ENCODE measurements at regions not wholly inside any gene's neighbourhood (a gene's known extent, or its start where the extent isn't known, plus 50 kb on each side); places are given as distances from the start of the nearest gene placed in this dataset.

DNA sequence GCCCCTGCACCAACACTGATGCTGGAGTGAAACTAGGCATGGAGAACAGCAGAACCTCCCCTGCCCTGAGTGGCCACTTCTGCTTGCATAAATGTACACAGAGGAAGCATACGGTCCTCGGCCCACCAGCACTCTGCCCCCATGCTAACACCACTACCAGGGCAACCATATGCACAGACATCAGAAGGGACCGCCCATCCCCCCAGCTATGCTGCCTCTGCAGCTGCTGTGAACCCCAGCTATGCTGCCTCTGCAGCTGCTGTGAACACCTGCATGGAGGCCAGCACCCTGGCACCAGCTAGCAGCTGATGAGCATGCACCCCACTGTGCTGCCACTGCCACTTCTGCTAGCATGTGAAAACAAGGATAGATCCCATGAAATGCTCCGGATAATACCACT, 250.3 kb downstream of the TUSC1 start:
- Mint-ChIP-seq H3K27ac (no peak overlapping the region), H3K36me3 (ENCODE audit: low read depth) (no peaks in the 10 kb centered on the region), H3K4me3 (no peak overlapping the region), H3K27me3 (no peaks in the 10 kb centered on the region), H3K4me1 (no peaks in the 10 kb centered on the region), H3K9me3 (peaks cover 23% of the 10 kb centered on the region)
- no peak for DNase-seq
- CTCF ChIA-PET, result no interaction called here
- POLR2A ChIA-PET, result no interaction called here

DNA sequence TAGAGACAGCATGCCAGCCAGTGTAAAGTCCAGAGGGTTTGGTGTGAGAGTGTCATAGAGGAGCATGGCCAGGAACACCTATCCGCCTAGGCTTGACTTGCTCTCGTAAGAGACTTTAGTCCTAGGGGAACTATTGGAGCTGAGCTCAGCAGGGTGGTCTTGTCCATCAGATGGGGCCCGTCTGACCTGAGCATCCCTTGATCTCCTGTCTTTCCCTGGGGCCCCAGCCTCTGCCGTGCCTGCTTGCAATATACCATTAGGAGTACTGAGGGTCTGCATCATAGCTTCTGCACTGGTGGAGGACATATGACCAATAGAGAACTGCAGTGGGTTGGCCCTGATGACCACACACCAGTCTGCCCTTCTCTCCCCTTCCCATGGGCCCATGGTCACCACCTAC, 251.0 kb downstream of the TUSC1 start:
- Mint-ChIP-seq H3K27ac (no peak overlapping the region), H3K9me3 (peaks cover 23% of the 10 kb centered on the region), H3K27me3 (no peaks in the 10 kb centered on the region), H3K4me3 (no peak overlapping the region), H3K4me1 (no peaks in the 10 kb centered on the region), H3K36me3 (ENCODE audit: low read depth) (no peaks in the 10 kb centered on the region)
- ChIA-PET POLR2A (no interaction called here), CTCF (interaction anchor here (0.6 kb wide), 1 partner anchor 749 kb away, joined by 6 read pairs; no protein-coding TSS in a partner anchor)
- no peak for DNase-seq

DNA sequence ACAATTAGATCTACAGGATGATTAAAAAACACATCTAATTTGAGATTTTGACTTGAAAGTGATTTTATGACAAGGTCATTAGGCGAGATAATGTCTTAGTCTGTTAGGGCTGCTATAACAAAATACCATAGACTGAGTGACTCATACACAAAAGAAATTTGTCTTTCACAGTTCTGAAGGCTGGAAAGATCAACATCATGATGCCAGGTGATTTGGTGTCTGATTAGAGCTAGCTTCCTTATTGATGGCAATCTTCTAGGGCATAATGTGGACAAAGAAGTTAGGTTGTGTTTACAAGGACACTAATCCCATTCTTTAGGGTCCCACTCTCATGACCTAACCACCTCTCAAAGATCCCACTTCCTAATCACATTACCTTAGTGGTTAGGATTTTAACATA, 256.7 kb downstream of the TUSC1 start:
- H3K4me3 Mint-ChIP-seq, result no peak overlapping the region
- H3K36me3 Mint-ChIP-seq (ENCODE audit: low read depth), result no peaks in the 10 kb centered on the region
- peaks cover 24% of the 10 kb centered on the region for H3K9me3 Mint-ChIP-seq
- POLR2A ChIA-PET, result no interaction called here
- CTCF ChIA-PET, result no interaction called here
- DNase-seq, result no peak
- H3K27ac Mint-ChIP-seq, result no peak overlapping the region
- H3K27me3 Mint-ChIP-seq, result no peaks in the 10 kb centered on the region
- no peaks in the 10 kb centered on the region for H3K4me1 Mint-ChIP-seq

DNA sequence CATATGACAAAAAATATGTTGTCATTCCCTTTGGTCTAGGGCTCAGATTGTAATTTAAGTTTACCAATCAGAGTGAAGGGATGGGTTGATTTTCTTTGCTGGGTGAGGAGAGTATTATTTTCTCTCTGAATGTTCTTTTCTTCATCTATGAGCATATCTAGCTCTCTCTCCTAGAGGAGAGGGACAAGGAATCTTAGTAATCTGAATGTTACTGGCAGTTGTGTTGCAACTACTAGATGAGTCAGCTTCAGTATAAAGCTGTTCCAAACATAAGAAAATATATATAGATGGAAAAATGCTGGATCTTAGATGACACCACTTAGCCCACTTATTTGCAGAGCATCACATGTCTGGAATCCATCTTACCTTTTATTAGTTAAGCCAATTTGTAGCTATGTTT, 259.3 kb downstream of the TUSC1 start:
- H3K4me1 Mint-ChIP-seq, result no peaks in the 10 kb centered on the region
- ChIA-PET CTCF (no interaction called here), POLR2A (no interaction called here)
- no peak for DNase-seq
- H3K27ac Mint-ChIP-seq, result no peak overlapping the region
- H3K36me3 Mint-ChIP-seq (ENCODE audit: low read depth), result no peaks in the 10 kb centered on the region
- H3K4me3 Mint-ChIP-seq, result no peak overlapping the region
- H3K9me3 Mint-ChIP-seq, result peaks cover 15% of the 10 kb centered on the region
- H3K27me3 Mint-ChIP-seq, result no peaks in the 10 kb centered on the region

DNA sequence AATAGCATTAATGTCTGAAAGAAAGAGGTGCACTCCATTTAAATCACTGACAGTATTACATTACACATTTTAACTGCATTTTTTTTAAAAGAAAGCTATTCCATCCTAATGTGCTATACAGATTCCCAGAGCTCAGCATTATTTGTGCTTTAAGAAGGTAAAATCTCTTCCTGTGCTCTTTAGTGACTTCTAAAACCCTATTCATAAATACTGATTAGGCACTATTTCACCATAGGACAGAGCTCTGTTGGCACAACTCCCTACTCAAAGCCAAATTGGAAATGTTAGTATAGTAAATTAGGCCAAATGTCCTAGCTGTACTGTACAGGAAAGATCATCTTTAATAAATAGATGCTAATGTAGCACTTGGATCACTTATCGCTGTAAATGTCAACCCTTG, 262.5 kb downstream of the TUSC1 start:
- Mint-ChIP-seq H3K4me1 (no peaks in the 10 kb centered on the region), H3K36me3 (ENCODE audit: low read depth) (no peaks in the 10 kb centered on the region), H3K9me3 (peaks cover 9% of the 10 kb centered on the region), H3K27me3 (no peaks in the 10 kb centered on the region), H3K4me3 (no peak overlapping the region), H3K27ac (no peak overlapping the region)
- CTCF ChIA-PET, result no interaction called here
- DNase-seq, result no peak
- POLR2A ChIA-PET, result no interaction called here

DNA sequence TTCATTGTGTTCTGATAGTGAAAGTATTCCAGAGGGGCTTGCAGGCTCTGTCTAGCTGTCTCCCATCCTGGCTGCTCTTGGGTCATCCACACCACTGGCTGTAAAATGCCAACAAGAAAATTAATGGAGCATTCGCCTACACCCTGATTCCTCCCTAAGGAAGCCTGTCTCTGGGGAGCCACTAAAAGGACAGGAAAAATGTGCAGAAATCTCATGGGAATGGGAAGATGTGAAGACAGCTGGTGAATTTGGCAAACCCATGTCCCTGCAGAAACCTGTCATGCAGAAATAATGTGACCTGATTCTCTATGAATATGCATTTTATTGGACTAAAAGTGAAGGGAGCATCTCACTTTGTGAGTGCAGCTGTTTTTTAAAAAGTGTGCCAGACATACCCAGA, 265.6 kb downstream of the TUSC1 start:
- Mint-ChIP-seq H3K4me1 (no peaks in the 10 kb centered on the region), H3K27me3 (no peaks in the 10 kb centered on the region), H3K27ac (no peak overlapping the region), H3K4me3 (no peak overlapping the region), H3K36me3 (ENCODE audit: low read depth) (no peaks in the 10 kb centered on the region), H3K9me3 (peaks cover 3% of the 10 kb centered on the region)
- POLR2A ChIA-PET, result no interaction called here
- CTCF ChIA-PET, result no interaction called here
- DNase-seq, result no peak

DNA sequence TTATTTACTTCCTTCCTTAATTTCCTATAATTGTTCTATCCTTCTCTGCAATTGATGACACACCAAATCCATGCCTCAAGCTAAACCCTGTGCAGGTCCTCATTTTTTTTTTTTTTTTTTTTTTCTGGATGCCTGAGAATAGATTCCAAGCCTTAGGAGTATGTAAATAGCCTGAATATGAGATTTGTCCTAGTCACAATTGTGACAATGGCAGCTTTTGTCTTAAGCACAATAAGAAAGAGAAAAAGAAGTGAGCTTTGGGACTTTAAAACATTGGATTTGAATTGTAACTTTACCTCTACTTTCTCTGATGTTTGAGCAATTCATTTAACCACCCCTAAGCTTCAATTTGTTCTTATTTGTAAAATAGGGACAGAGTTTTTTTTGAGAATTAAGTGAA, 280.5 kb downstream of the TUSC1 start:
- Mint-ChIP-seq H3K9me3 (peaks cover 2% of the 10 kb centered on the region), H3K4me3 (no peak overlapping the region)

DNA sequence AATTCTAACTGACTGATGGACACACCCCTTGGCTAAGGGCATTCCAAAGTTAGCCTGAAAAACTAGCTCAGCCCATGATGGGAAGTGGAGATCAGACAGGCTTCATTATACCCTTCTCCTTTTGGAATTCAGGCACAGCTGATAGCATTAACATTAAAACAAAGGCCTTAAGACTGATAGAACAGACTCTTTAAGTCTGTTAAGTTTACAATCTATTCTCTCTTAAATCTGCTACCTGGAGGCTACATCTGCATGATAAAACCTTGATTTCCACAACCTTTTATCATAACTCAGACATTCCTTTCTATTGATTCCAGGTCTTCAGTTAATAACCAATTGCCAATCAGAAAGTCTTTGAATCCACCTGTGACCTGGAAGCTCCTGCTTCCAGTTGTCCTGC, 281.4 kb downstream of the TUSC1 start:
- Mint-ChIP-seq H3K36me3 (ENCODE audit: low read depth) (no peaks in the 10 kb centered on the region), H3K27ac (no peak overlapping the region), H3K9me3 (peaks cover 8% of the 10 kb centered on the region), H3K4me1 (no peaks in the 10 kb centered on the region), H3K4me3 (no peak overlapping the region), H3K27me3 (no peaks in the 10 kb centered on the region)
- no peak for DNase-seq
- ChIA-PET CTCF (no interaction called here), POLR2A (no interaction called here)

More for the DNA sequence above, 280.5 kb downstream of the TUSC1 start:
- CTCF ChIA-PET, result no interaction called here
- no peaks in the 10 kb centered on the region for H3K36me3 Mint-ChIP-seq (ENCODE audit: low read depth)
- no peaks in the 10 kb centered on the region for H3K27me3 Mint-ChIP-seq
- DNase-seq, result no peak
- H3K27ac Mint-ChIP-seq, result no peak overlapping the region
- no peaks in the 10 kb centered on the region for H3K4me1 Mint-ChIP-seq
- POLR2A ChIA-PET, result no interaction called here

DNA sequence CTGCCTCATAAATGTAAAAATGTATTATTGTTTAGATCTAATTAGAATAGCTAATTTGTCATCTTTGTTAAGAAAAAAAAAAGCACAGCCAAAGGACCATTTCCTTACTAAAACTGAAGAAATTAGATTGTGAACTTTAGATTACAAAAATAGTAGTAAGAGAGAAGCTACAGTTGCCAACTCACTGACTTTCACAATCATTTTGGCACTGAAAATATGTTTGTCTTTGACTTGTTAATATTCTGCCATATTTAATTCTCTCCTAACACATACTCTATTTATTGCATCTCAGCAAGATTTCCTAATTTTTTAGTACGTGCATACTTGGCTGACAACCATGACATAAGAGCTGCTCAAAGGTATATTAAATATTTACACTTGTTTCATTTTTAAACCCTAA, 297.1 kb downstream of the TUSC1 start:
- Mint-ChIP-seq H3K9me3 (peaks cover 5% of the 10 kb centered on the region), H3K4me3 (no peak overlapping the region), H3K36me3 (ENCODE audit: low read depth) (no peaks in the 10 kb centered on the region), H3K4me1 (no peaks in the 10 kb centered on the region), H3K27ac (no peak overlapping the region), H3K27me3 (no peaks in the 10 kb centered on the region)
- ChIA-PET POLR2A (no interaction called here), CTCF (no interaction called here)
- DNase-seq, result no peak

DNA sequence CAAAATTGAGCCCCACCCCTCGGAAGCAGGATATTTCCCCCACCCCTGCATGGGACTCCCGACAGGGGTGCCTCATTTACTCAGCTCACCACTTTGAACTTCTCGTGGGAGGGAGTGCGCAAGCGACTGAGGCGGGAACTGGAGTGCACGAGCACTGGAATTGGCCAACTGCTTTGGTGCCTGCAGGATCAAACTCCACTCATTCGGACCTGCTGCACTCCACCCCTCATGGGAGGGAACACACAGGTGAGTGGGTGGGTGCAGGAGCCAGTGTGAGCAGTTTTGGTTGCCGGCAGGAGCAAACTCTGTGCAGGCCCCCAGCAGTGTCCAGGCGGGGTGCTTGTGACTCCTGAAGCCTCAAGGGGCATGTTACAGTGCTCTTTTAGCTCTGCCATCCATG, 301.2 kb downstream of the TUSC1 start:
- ChIA-PET CTCF (no interaction called here), POLR2A (no interaction called here)
- Mint-ChIP-seq H3K4me3 (no peak overlapping the region), H3K27ac (no peak overlapping the region), H3K9me3 (peaks cover 9% of the 10 kb centered on the region), H3K36me3 (ENCODE audit: low read depth) (no peaks in the 10 kb centered on the region), H3K4me1 (no peaks in the 10 kb centered on the region), H3K27me3 (no peaks in the 10 kb centered on the region)
- no peak for DNase-seq

DNA sequence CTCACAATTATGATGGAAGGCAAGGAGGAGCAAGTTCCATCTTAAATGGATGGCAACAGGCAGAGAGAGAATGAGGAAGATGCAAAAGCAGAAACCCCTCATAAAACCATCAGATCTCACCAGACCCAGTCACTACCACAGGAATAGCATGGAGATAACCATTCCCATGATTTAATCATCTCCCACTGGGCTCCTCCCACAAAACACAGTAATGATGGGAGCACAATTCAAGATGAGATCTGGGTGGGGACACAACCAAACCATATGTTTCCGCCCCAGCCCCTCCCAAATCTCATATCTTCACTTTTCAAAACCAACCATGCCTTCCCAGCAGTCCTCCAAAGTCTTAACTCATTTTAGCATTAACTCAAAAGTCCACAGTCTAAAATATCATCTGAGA, 304.0 kb downstream of the TUSC1 start:
- H3K27me3 Mint-ChIP-seq, result no peaks in the 10 kb centered on the region
- POLR2A ChIA-PET, result no interaction called here
- no peak overlapping the region for H3K4me3 Mint-ChIP-seq
- DNase-seq, result no peak
- H3K36me3 Mint-ChIP-seq (ENCODE audit: low read depth), result no peaks in the 10 kb centered on the region
- H3K4me1 Mint-ChIP-seq, result no peaks in the 10 kb centered on the region
- H3K9me3 Mint-ChIP-seq, result peaks cover 13% of the 10 kb centered on the region
- no peak overlapping the region for H3K27ac Mint-ChIP-seq
- CTCF ChIA-PET, result no interaction called here

DNA sequence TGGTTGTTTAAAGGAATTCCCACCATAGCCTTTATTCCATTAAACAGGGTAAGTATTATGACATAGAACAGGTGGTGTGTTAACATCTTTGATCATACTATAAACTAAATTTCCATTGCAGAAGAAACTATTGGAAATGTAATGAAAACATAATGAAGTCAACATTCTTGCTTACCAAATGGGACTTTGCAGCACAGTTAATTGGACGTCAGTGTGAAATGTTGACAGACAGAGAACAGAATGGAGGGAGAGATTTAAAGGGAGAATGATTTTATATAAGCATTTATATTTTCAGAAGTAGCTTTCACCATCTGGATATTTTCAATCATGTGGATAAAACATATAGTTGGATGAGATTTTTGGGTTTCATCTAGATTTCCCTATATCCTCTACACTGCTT, 311.3 kb downstream of the TUSC1 start:
- ChIA-PET POLR2A (no interaction called here), CTCF (no interaction called here)
- Mint-ChIP-seq H3K27ac (no peak overlapping the region), H3K9me3 (peaks cover 5% of the 10 kb centered on the region), H3K27me3 (no peaks in the 10 kb centered on the region), H3K36me3 (ENCODE audit: low read depth) (no peaks in the 10 kb centered on the region), H3K4me3 (no peak overlapping the region), H3K4me1 (no peaks in the 10 kb centered on the region)
- DNase-seq, result no peak

DNA sequence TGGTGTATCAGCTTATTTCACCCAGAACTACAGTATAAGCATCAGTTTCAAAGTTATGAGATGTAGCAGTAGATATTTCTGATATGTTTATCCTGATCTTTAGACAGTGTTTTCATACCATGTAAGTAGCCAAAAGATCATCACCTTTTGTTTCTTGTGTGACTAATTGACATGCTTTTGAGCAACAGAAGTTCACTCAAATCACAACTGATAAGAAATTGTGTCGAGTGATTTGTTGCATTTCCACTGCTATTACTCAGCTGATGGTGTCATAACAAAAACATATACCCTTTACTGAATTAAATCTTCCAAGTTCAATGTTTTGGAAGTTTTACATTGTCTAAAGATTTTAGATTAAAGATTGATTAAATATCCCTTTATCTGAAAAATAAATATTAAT, 324.5 kb downstream of the TUSC1 start:
- ChIA-PET POLR2A (no interaction called here), CTCF (no interaction called here)
- H3K9me3 Mint-ChIP-seq, result peaks cover 14% of the 10 kb centered on the region
- H3K4me3 Mint-ChIP-seq, result no peak overlapping the region
- H3K36me3 Mint-ChIP-seq (ENCODE audit: low read depth), result no peaks in the 10 kb centered on the region
- no peaks in the 10 kb centered on the region for H3K27me3 Mint-ChIP-seq
- no peak for DNase-seq
- H3K4me1 Mint-ChIP-seq, result no peaks in the 10 kb centered on the region
- H3K27ac Mint-ChIP-seq, result no peak overlapping the region

DNA sequence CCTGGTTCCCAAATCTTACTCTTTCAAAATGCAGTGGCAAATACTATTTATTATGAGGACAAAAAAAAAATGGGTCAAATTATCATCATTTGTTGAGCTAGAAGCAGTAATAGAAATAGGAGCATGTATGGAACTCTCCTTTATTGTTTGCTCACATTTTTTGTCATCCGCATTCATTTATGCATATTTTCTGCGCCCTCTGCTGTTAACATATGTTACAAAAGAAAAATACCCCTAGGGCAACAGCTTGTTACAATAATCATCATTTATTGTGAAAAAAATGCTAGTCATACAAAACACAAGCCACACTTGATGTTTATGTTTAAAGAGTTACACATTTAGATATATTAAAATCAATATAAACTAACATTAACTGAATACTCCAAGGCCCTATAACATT, 328.2 kb downstream of the TUSC1 start:
- POLR2A ChIA-PET, result no interaction called here
- Mint-ChIP-seq H3K27me3 (no peaks in the 10 kb centered on the region), H3K9me3 (no peaks in the 10 kb centered on the region), H3K4me1 (no peaks in the 10 kb centered on the region), H3K36me3 (ENCODE audit: low read depth) (no peaks in the 10 kb centered on the region), H3K27ac (no peak overlapping the region), H3K4me3 (no peak overlapping the region)
- CTCF ChIA-PET, result no interaction called here
- no peak for DNase-seq

DNA sequence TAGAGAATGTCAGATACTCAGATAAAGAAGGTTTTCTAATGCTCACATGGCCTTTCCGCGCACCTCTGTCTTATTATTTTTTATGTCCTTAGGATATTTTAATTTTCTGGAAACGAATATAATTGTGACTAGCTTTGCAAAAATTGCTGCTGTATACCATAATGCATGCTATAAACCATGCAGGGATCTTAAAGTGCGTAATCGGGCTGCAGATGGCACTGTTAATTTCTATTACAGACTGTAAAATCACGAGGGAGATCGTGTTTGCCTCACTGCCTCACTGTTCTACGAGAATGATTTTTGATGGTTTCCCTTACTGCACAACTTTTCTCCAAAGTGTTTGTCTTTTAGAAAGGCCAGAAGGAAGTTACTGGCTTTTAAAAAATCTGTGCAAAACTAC, 356.1 kb downstream of the TUSC1 start:
- POLR2A ChIA-PET, result no interaction called here
- Mint-ChIP-seq H3K27ac (no peak overlapping the region), H3K27me3 (no peaks in the 10 kb centered on the region), H3K36me3 (ENCODE audit: low read depth) (no peaks in the 10 kb centered on the region), H3K9me3 (peaks cover 2% of the 10 kb centered on the region), H3K4me1 (no peaks in the 10 kb centered on the region), H3K4me3 (no peak overlapping the region)
- no peak for DNase-seq
- CTCF ChIA-PET, result no interaction called here
